Adrenal gland (tissue), 5 donors: ENCODE measurements at regions not wholly inside any gene's neighbourhood (a gene's known extent, or its start where the extent isn't known, plus 50 kb on each side); places are given as distances from the start of the nearest gene placed in this dataset.

Experiments used
- CTCF ChIP-seq, 6 experiments: fragments of 450-650 bp in 4 of 6; fragments of 200-600 bp in 2 of 6; sonication (generic) in 1 of 6; IDR thresholded peaks; 1 replicate in 5 of 6; 2 replicates in 1 of 6; pipeline versions ENCODE4 v1.5.1 to v1.8.0; 2016 to 2021; ENCODE audit warnings: antibody characterized with exemption in 6 of 6, mild to moderate bottlenecking in 2 of 6, moderate library complexity in 1 of 6
- POLR2A ChIP-seq, 2 donors: fragments of 450-650 bp; IDR thresholded peaks; one replicate each; pipeline ENCODE4 v1.6.1; 2017; ENCODE audit warnings: antibody characterized with exemption in 2 of 2, mild to moderate bottlenecking in 2 of 2, moderate library complexity in 1 of 2
- donor health status: DM: no; HTN: no; CAD: no.

- no peak for TF ChIP-seq CTCF (IDR thresholded peaks at IDR 0.05)
- TF ChIP-seq POLR2A (IDR thresholded peaks at IDR 0.05), result no peak
Measured at GRCh38 chr6:113693851-113694250, 163.3 kb upstream of the MARCKS start.
